ENCODE measurements at regions not wholly inside any gene's neighbourhood (a gene's known extent, or its start where the extent isn't known, plus 50 kb on each side); places are given as distances from the start of the nearest gene placed in this dataset.

- TF ChIP-seq CTCF (IDR thresholded peaks at IDR 0.05; ENCODE audit: control insufficient read depth, insufficient read depth, low read depth, low read length, missing control alignments) = no peak
- DNase-seq (ENCODE audit: low read depth) = no peak
- no peak overlapping the region for H3K4me3 ChIP-seq (ENCODE audit: control insufficient read depth, low read depth, low read length)
Observed at GRCh38 chr1:212495766-212496494, 63.2 kb downstream of the NENF start.

GRCh38 chr1:212496682-212497081 is 64.0 kb downstream of the NENF start:
- DNase-seq (ENCODE audit: low read depth) = no peak
- TF ChIP-seq CTCF (IDR thresholded peaks at IDR 0.05; ENCODE audit: control insufficient read depth, insufficient read depth, low read depth, low read length, missing control alignments) = no peak
- no peak overlapping the region for H3K4me3 ChIP-seq (ENCODE audit: control insufficient read depth, low read depth, low read length)

DNA sequence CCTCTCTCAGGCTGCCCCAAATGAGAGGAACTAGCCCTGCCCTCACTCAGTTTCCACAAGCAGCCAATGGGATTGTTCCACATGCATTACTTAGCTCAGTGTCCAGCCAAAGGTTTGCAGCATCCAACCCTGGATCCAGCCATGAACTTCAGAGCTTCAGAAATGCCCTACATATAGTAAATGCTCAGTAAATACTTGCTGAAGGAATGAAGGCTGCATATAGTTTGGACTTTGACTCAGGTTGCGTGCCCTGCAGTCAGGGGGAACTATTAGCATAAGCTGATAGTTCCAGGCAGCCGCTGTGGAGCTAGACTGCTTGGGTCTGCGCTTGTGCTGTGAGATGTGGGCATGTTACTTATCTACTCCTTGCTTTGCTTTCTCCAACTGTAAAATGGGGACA is 64.8 kb downstream of the NENF start:
- DNase-seq (ENCODE audit: low read depth) = no peak
- H3K4me3 ChIP-seq (ENCODE audit: control insufficient read depth, low read depth, low read length) = no peak overlapping the region
- TF ChIP-seq CTCF (IDR thresholded peaks at IDR 0.05; ENCODE audit: control insufficient read depth, insufficient read depth, low read depth, low read length, missing control alignments) = no peak

GRCh38 chr1:212498283-212499040 is 65.7 kb downstream of the NENF start:
- DNase-seq (ENCODE audit: low read depth) = peak; percentile 35
- TF ChIP-seq CTCF (IDR thresholded peaks at IDR 0.05; ENCODE audit: control insufficient read depth, insufficient read depth, low read depth, low read length, missing control alignments) = no peak
- H3K4me3 ChIP-seq (ENCODE audit: control insufficient read depth, low read depth, low read length) = no peak overlapping the region

DNA sequence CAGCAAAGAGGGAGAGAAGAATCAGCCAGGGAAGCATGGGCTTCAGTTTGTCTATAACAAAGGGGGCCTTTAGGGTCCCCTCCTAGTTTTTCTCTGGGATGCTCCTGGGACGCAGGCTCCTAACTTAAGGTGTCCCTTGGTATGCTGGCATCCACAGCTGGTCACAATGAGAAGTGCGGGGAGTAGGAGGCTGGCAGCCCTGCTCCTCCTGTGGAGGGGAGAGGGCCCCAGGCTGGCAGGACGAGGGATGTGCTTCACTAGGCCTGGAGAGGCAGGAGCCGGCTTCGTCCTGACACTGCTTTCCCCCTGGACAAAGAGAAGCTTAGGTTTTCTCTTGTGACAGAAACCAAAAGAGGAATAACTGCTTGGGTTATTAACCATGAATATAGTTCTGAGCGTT is 67.6 kb downstream of the NENF start:
- no peak overlapping the region for H3K4me3 ChIP-seq (ENCODE audit: control insufficient read depth, low read depth, low read length)
- TF ChIP-seq CTCF (IDR thresholded peaks at IDR 0.05; ENCODE audit: control insufficient read depth, insufficient read depth, low read depth, low read length, missing control alignments) = no peak
- DNase-seq (ENCODE audit: low read depth) = no peak

- H3K4me3 ChIP-seq (ENCODE audit: control insufficient read depth, low read depth, low read length) = no peak overlapping the region
- DNase-seq (ENCODE audit: low read depth) = no peak
- no peak for TF ChIP-seq CTCF (IDR thresholded peaks at IDR 0.05; ENCODE audit: control insufficient read depth, insufficient read depth, low read depth, low read length, missing control alignments)
Observed at GRCh38 chr1:212500983-212501382, 68.3 kb downstream of the NENF start.
